SK-N-SH treated with all-trans-retinoic acid at 6 μM for 48 hours (cell line): ENCODE measurements at regions not wholly inside any gene's neighbourhood (a gene's known extent, or its start where the extent isn't known, plus 50 kb on each side); places are given as distances from the start of the nearest gene placed in this dataset.

Experiments
- ATAC-seq: fragments of 200-7000 bp; cut with Tn5 transposase; 3 replicates; pipeline ENCODE4 v1.9.1; 2020; ENCODE audit warnings: mild to moderate bottlenecking, moderate library complexity
- ARNTL ChIP-seq: fragments of 450-650 bp; formaldehyde crosslinking; IDR thresholded peaks from 2 replicates; pipeline ENCODE4 v1.5.0; 2020; ENCODE audit warnings: low read depth, mild to moderate bottlenecking, moderate library complexity, borderline replicate concordance
- BACH2 ChIP-seq: fragments of 250-450 bp; sonication (Bioruptor Pico); IDR thresholded peaks from 2 replicates; pipeline ENCODE4 v1.9.0; 2021; ENCODE audit warnings: mild to moderate bottlenecking, borderline replicate concordance
- CSDC2 ChIP-seq: fragments of 250-450 bp; sonication (Bioruptor Pico); IDR thresholded peaks from 2 replicates; pipeline ENCODE4 v1.5.0; 2020; ENCODE audit warnings: mild to moderate bottlenecking, moderate library complexity
- ESRRG ChIP-seq: fragments of 250-450 bp; sonication (Bioruptor Pico); IDR thresholded peaks from 2 replicates; pipeline ENCODE4 v1.6.1; 2021; ENCODE audit warnings: mild to moderate bottlenecking
- ISL1 ChIP-seq: fragments of 250-450 bp; sonication (Bioruptor Pico); IDR thresholded peaks from 2 replicates; pipeline ENCODE4 v2.1.2; 2022; ENCODE audit warnings: mild to moderate bottlenecking, moderate library complexity
- OSR1 ChIP-seq: fragments of 250-450 bp; sonication (Bioruptor Pico); IDR thresholded peaks from 2 replicates; pipeline ENCODE4 v1.8.0; 2022; ENCODE audit warnings: moderate library complexity, mild to moderate bottlenecking, inconsistent platforms
- PPARA ChIP-seq: fragments of 250-450 bp; sonication (Bioruptor Pico); IDR thresholded peaks from 2 replicates; pipeline ENCODE4 v1.5.0; 2020; ENCODE audit warnings: mild to moderate bottlenecking, borderline replicate concordance
- RARB ChIP-seq: fragments of 250-450 bp; sonication (Bioruptor Pico); IDR thresholded peaks from 2 replicates; pipeline ENCODE4 v1.8.0; 2021; ENCODE audit warnings: mild to moderate bottlenecking, moderate library complexity
- SNAI2 ChIP-seq: fragments of 250-450 bp; sonication (Bioruptor Pico); IDR thresholded peaks from 2 replicates; pipeline ENCODE4 v1.5.0; 2020; ENCODE audit warnings: mild to moderate bottlenecking, moderate library complexity
- TCF4 ChIP-seq: fragments of 250-450 bp; sonication (Bioruptor Pico); IDR thresholded peaks from 2 replicates; pipeline ENCODE4 v1.8.0; 2021; ENCODE audit warnings: mild to moderate bottlenecking, moderate library complexity, borderline replicate concordance
- TOX ChIP-seq: fragments of 250-450 bp; sonication (Bioruptor Pico); IDR thresholded peaks from 2 replicates; pipeline ENCODE4 v1.8.0; 2021; ENCODE audit warnings: mild to moderate bottlenecking, moderate library complexity, borderline replicate concordance
- ZC3H10 ChIP-seq: fragments of 250-450 bp; sonication (Bioruptor Pico); IDR thresholded peaks from 2 replicates; pipeline ENCODE4 v1.5.1; 2021; ENCODE audit warnings: mild to moderate bottlenecking, moderate library complexity
- ZFP30 ChIP-seq: fragments of 450-650 bp; formaldehyde crosslinking; IDR thresholded peaks from 2 replicates; pipeline ENCODE4 v1.5.0; 2022; ENCODE audit warnings: mild to moderate bottlenecking, moderate library complexity
- ZNF565 ChIP-seq: fragments of 450-650 bp; formaldehyde crosslinking; conservative IDR thresholded peaks from 2 replicates; pipeline ENCODE4 v1.5.0; 2020; ENCODE audit warnings: low read depth, mild to moderate bottlenecking, moderate library complexity
- ZNF8 ChIP-seq: fragments of 450-650 bp; formaldehyde crosslinking; IDR thresholded peaks from 2 replicates; pipeline ENCODE4 v1.5.0; 2020; ENCODE audit warnings: mild to moderate bottlenecking, moderate library complexity
- TF ChIP-seq, protein P1 (sequence below): fragments of 250-450 bp; sonication (Bioruptor Pico); IDR thresholded peaks from 2 replicates; pipeline ENCODE4 v1.8.0; 2021; ENCODE audit warnings: low read depth, mild to moderate bottlenecking, moderate library complexity, borderline replicate concordance
- TF ChIP-seq, protein P2 (sequence below): fragments of 250-450 bp; sonication (Bioruptor Pico); IDR thresholded peaks from 2 replicates; pipeline ENCODE4 v1.5.1; 2021; ENCODE audit warnings: mild to moderate bottlenecking, moderate library complexity
- TF ChIP-seq, protein P3 (sequence below): fragments of 250-450 bp; sonication (Bioruptor Pico); IDR thresholded peaks from 2 replicates; pipeline ENCODE4 v1.5.0; 2020; ENCODE audit warnings: mild to moderate bottlenecking, moderate library complexity
- TF ChIP-seq, protein P4 (sequence below): fragments of 250-450 bp; sonication (Bioruptor Pico); IDR thresholded peaks from 2 replicates; pipeline ENCODE4 v1.5.1; 2020; ENCODE audit warnings: low read depth, mild to moderate bottlenecking, moderate library complexity

DNA sequence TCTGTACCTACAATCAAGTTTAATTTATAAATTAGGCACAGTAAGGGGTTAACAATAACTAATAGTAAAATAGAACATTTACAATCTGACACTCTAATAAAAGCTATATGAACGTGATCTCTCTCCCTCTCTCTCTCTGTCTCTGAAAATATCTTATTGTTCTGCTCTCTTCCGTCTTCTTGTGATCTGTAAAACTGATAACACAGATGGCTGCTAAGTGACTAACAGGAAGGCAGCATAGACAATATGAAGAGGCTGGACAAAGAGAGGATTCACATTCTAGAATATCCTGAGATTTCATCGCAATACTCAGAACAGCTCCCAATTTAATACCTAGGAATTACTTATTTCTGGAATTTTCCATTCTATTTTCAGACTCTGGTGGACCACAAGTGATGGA lies 827.2 kb downstream of the FLRT2 start:
- no peak for ATAC-seq
- TF ChIP-seq, protein P1, sequence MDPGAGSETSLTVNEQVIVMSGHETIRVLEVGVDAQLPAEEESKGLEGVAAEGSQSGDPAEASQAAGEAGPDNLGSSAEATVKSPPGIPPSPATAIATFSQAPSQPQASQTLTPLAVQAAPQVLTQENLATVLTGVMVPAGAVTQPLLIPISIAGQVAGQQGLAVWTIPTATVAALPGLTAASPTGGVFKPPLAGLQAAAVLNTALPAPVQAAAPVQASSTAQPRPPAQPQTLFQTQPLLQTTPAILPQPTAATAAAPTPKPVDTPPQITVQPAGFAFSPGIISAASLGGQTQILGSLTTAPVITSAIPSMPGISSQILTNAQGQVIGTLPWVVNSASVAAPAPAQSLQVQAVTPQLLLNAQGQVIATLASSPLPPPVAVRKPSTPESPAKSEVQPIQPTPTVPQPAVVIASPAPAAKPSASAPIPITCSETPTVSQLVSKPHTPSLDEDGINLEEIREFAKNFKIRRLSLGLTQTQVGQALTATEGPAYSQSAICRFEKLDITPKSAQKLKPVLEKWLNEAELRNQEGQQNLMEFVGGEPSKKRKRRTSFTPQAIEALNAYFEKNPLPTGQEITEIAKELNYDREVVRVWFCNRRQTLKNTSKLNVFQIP (CRISPR knock-in tag) = no peak
- no peak for TF ChIP-seq SNAI2 (CRISPR knock-in tag)
- no peak for TF ChIP-seq ARNTL
- no peak for TF ChIP-seq BACH2 (CRISPR knock-in tag)
- TF ChIP-seq, protein P2, sequence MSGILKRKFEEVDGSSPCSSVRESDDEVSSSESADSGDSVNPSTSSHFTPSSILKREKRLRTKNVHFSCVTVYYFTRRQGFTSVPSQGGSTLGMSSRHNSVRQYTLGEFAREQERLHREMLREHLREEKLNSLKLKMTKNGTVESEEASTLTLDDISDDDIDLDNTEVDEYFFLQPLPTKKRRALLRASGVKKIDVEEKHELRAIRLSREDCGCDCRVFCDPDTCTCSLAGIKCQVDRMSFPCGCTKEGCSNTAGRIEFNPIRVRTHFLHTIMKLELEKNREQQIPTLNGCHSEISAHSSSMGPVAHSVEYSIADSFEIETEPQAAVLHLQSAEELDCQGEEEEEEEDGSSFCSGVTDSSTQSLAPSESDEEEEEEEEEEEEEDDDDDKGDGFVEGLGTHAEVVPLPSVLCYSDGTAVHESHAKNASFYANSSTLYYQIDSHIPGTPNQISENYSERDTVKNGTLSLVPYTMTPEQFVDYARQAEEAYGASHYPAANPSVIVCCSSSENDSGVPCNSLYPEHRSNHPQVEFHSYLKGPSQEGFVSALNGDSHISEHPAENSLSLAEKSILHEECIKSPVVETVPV (CRISPR knock-in tag) = no peak
- TF ChIP-seq, all 23 proteins: peak for 0

DNA sequence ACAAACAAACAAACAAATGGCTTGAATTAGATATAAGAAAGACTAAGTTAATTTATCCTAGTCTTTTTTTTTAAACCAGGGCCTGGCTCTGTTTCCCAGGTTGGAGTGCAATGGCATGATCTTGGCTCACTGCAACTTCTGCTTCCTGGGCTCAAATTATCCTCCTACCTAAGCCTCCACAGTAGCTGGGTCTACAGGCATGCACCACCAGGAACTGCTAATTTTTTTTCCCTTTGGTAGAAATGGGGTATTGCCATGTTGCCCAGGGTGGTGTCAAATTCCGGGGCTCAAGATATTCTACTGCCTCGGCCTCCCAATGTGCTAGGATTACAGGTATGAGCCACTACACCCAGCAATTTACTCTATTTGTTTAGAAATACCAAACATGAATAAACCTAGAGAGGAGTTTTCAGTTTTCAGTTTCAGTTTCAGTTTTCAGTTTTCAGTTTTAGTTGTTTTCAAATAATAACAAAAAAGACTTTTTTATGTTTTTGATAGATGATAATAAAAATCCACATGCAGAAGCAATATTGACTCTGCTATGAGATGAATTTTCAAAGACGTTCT lies 817.0 kb downstream of the FLRT2 start:
- TF ChIP-seq ZC3H10 (no peak), OSR1 (CRISPR knock-in tag) (no peak), RARB (no peak), ZFP30 (CRISPR knock-in tag) (no peak), TCF4 (CRISPR knock-in tag) (no peak), SNAI2 (CRISPR knock-in tag) (no peak), ZNF8 (no peak), TOX (CRISPR knock-in tag) (no peak), PPARA (CRISPR knock-in tag) (no peak), ZNF565 (no peak), ISL1 (CRISPR knock-in tag) (no peak), ESRRG (CRISPR knock-in tag) (no peak)
- TF ChIP-seq, protein P1 (CRISPR knock-in tag) = no peak
- TF ChIP-seq, protein P3, sequence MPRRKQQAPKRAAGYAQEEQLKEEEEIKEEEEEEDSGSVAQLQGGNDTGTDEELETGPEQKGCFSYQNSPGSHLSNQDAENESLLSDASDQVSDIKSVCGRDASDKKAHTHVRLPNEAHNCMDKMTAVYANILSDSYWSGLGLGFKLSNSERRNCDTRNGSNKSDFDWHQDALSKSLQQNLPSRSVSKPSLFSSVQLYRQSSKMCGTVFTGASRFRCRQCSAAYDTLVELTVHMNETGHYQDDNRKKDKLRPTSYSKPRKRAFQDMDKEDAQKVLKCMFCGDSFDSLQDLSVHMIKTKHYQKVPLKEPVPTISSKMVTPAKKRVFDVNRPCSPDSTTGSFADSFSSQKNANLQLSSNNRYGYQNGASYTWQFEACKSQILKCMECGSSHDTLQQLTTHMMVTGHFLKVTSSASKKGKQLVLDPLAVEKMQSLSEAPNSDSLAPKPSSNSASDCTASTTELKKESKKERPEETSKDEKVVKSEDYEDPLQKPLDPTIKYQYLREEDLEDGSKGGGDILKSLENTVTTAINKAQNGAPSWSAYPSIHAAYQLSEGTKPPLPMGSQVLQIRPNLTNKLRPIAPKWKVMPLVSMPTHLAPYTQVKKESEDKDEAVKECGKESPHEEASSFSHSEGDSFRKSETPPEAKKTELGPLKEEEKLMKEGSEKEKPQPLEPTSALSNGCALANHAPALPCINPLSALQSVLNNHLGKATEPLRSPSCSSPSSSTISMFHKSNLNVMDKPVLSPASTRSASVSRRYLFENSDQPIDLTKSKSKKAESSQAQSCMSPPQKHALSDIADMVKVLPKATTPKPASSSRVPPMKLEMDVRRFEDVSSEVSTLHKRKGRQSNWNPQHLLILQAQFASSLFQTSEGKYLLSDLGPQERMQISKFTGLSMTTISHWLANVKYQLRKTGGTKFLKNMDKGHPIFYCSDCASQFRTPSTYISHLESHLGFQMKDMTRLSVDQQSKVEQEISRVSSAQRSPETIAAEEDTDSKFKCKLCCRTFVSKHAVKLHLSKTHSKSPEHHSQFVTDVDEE (CRISPR knock-in tag) = no peak
- TF ChIP-seq, protein P2 (CRISPR knock-in tag) = no peak
- TF ChIP-seq, all 23 proteins: peak for 0
- ATAC-seq = no peak

DNA sequence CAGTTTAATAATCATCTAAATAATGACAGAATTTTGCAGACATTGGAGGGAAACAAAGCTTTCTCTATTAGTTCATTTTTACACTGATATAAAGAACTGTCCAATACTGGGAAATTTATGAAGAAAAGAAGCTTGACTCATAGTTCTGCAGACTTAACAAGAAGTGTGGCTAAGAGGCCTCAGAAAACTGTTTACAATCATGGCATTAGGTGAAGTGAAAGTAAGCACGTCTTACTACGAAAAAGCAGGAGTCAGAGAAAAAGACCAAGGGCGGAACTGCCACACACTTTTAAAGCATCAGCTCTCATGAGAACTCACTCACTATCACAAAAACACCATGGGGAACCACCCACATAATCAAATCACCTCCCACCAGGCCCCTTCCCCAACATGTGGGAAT lies 804.4 kb downstream of the FLRT2 start:
- no peak for TF ChIP-seq ISL1 (CRISPR knock-in tag)
- no peak for TF ChIP-seq CSDC2
- TF ChIP-seq ARNTL = no peak
- TF ChIP-seq ZC3H10 = no peak
- TF ChIP-seq ZNF8 = no peak
- TF ChIP-seq TOX (CRISPR knock-in tag) = no peak
- TF ChIP-seq, protein P1 (CRISPR knock-in tag) = no peak
- no peak for TF ChIP-seq ZFP30 (CRISPR knock-in tag)
- no peak for TF ChIP-seq RARB
- TF ChIP-seq, protein P3 (CRISPR knock-in tag) = no peak
- TF ChIP-seq, protein P4, sequence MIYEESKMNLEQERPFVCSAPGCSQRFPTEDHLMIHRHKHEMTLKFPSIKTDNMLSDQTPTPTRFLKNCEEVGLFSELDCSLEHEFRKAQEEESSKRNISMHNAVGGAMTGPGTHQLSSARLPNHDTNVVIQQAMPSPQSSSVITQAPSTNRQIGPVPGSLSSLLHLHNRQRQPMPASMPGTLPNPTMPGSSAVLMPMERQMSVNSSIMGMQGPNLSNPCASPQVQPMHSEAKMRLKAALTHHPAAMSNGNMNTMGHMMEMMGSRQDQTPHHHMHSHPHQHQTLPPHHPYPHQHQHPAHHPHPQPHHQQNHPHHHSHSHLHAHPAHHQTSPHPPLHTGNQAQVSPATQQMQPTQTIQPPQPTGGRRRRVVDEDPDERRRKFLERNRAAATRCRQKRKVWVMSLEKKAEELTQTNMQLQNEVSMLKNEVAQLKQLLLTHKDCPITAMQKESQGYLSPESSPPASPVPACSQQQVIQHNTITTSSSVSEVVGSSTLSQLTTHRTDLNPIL (CRISPR knock-in tag) = no peak
- no peak for TF ChIP-seq OSR1 (CRISPR knock-in tag)
- no peak for ATAC-seq
